ENCODE measurements at regions not wholly inside any gene's neighbourhood (a gene's known extent, or its start where the extent isn't known, plus 50 kb on each side); places are given as distances from the start of the nearest gene placed in this dataset.

- no peak for DNase-seq (ENCODE audit: low spot score)
- no peaks in the 10 kb centered on the region for H3K36me3 ChIP-seq (ENCODE audit: insufficient read depth, low read length)
- no peaks in the 10 kb centered on the region for H3K79me2 ChIP-seq (ENCODE audit: insufficient read depth, low read depth, low read length)
- BruUV-seq (replicated peaks): no TSS peak
- no peak overlapping the region for H3K4me3 ChIP-seq (ENCODE audit: low read depth, low read length, poor library complexity, severe bottlenecking)
- H3K27ac ChIP-seq (ENCODE audit: low read depth, low read length, poor library complexity, severe bottlenecking): no peak overlapping the region
- CTCF ChIA-PET (ENCODE audit: unreplicated experiment): interaction anchor here (1.0 kb wide), 1 partner anchor 47 kb away, joined by 3 read pairs; no protein-coding TSS in a partner anchor
- H3K4me2 ChIP-seq (ENCODE audit: low read length): no peak overlapping the region
- intact Hi-C loops (cut with micrococcal nuclease; ENCODE audit: unreplicated experiment): no loop called here
- no peaks in the 10 kb centered on the region for H4K20me1 ChIP-seq (ENCODE audit: insufficient read depth, low read length)
- no peak overlapping the region for H2AFZ ChIP-seq (ENCODE audit: low read length)
- H3K4me1 ChIP-seq (ENCODE audit: insufficient read depth, low read length, poor library complexity, severe bottlenecking): no peaks in the 10 kb centered on the region
- POLR2A ChIA-PET: interaction anchor here (0.6 to 1.2 kb wide), 2 partner anchors 15 to 40 kb away, joined by 3 to 4 read pairs; no protein-coding TSS in a partner anchor
- H3K9me2 ChIP-seq (ENCODE audit: insufficient read depth, low read length): no peaks in the 10 kb centered on the region
- H3K9me3 ChIP-seq (ENCODE audit: low read length): no peaks in the 10 kb centered on the region
- TF ChIP-seq CTCF (conservative IDR thresholded peaks at IDR 0.05; ENCODE audit: low read length) (no peak), EZH2phosphoT487 (IDR thresholded peaks at IDR 0.05; ENCODE audit: borderline replicate concordance, low read depth, low read length) (no peak)
Observed at GRCh38 chr6:56806368-56806767, 148.5 kb upstream of the BEND6 start.

DNA sequence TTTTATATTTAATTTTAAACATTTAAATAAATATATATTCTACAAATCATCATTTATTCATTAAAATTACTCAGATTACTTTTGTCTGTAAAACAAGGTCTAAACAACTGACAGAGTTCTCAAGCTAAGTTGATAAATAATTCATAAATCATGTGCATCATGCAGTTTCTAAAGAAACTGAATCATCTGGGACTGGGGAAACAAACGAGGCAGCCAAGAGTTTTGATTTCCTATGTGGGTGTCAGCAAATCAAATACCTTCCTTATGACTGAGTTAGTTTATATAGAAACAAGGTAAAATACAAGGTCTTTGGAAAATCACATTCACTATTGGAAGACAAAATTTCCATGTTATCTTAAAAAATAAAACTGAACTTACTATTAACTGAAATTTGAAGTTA, 149.9 kb upstream of the BEND6 start:
- no peak for TF ChIP-seq EZH2phosphoT487 (IDR thresholded peaks at IDR 0.05; ENCODE audit: borderline replicate concordance, low read depth, low read length)
- TF ChIP-seq CTCF (conservative IDR thresholded peaks at IDR 0.05; ENCODE audit: low read length): no peak
- Histone ChIP-seq H4K20me1 (ENCODE audit: insufficient read depth, low read length) (no peaks in the 10 kb centered on the region), H3K4me1 (ENCODE audit: insufficient read depth, low read length, poor library complexity, severe bottlenecking) (no peaks in the 10 kb centered on the region), H3K9me2 (ENCODE audit: insufficient read depth, low read length) (no peaks in the 10 kb centered on the region), H3K4me3 (ENCODE audit: low read depth, low read length, poor library complexity, severe bottlenecking) (no peak overlapping the region), H3K79me2 (ENCODE audit: insufficient read depth, low read depth, low read length) (no peaks in the 10 kb centered on the region), H3K4me2 (ENCODE audit: low read length) (no peak overlapping the region), H3K27ac (ENCODE audit: low read depth, low read length, poor library complexity, severe bottlenecking) (no peak overlapping the region), H3K36me3 (ENCODE audit: insufficient read depth, low read length) (no peaks in the 10 kb centered on the region), H2AFZ (ENCODE audit: low read length) (no peak overlapping the region), H3K9me3 (ENCODE audit: low read length) (no peaks in the 10 kb centered on the region)
- no TSS peak for BruUV-seq (replicated peaks)
- CTCF ChIA-PET (ENCODE audit: unreplicated experiment): no interaction called here
- intact Hi-C loops (cut with micrococcal nuclease; ENCODE audit: unreplicated experiment): no loop called here
- POLR2A ChIA-PET: interaction anchor here (0.6 kb wide), 1 partner anchor 10 kb away, joined by 3 read pairs; no protein-coding TSS in a partner anchor
- DNase-seq (ENCODE audit: low spot score): no peak

- ChIA-PET CTCF (ENCODE audit: unreplicated experiment) (no interaction called here), POLR2A (no interaction called here)
- no peaks in the 10 kb centered on the region for H3K79me2 ChIP-seq (ENCODE audit: insufficient read depth, low read depth, low read length)
Observed at GRCh38 chr6:56803594-56803993, 151.3 kb upstream of the BEND6 start.

More at GRCh38 chr6:56803594-56803993, 151.3 kb upstream of the BEND6 start:
- no peaks in the 10 kb centered on the region for H3K4me1 ChIP-seq (ENCODE audit: insufficient read depth, low read length, poor library complexity, severe bottlenecking)
- no peak overlapping the region for H3K27ac ChIP-seq (ENCODE audit: low read depth, low read length, poor library complexity, severe bottlenecking)
- intact Hi-C loops (cut with micrococcal nuclease; ENCODE audit: unreplicated experiment): no loop called here
- H3K4me2 ChIP-seq (ENCODE audit: low read length): no peak overlapping the region
- TF ChIP-seq EZH2phosphoT487 (IDR thresholded peaks at IDR 0.05; ENCODE audit: borderline replicate concordance, low read depth, low read length): no peak
- no TSS peak for BruUV-seq (replicated peaks)
- H2AFZ ChIP-seq (ENCODE audit: low read length): no peak overlapping the region
- H3K9me3 ChIP-seq (ENCODE audit: low read length): no peaks in the 10 kb centered on the region
- no peaks in the 10 kb centered on the region for H3K36me3 ChIP-seq (ENCODE audit: insufficient read depth, low read length)
- H3K4me3 ChIP-seq (ENCODE audit: low read depth, low read length, poor library complexity, severe bottlenecking): no peak overlapping the region
- no peaks in the 10 kb centered on the region for H4K20me1 ChIP-seq (ENCODE audit: insufficient read depth, low read length)
- no peak for DNase-seq (ENCODE audit: low spot score)
- no peaks in the 10 kb centered on the region for H3K9me2 ChIP-seq (ENCODE audit: insufficient read depth, low read length)

Measured in OCI-LY7 (cell line).